ENCODE measurements at regions not wholly inside any gene's neighbourhood (a gene's known extent, or its start where the extent isn't known, plus 50 kb on each side); places are given as distances from the start of the nearest gene placed in this dataset.

GRCh38 chr10:110411047-110411410, 86.7 kb upstream of the DUSP5 start:
- no peaks in the 10 kb centered on the region for H3K27me3 ChIP-seq
- H3K36me3 ChIP-seq: no peaks in the 10 kb centered on the region
- DNase-seq: peak; percentile 27 to 49
- H3K9me3 ChIP-seq: no peaks in the 10 kb centered on the region
- 73 to 87% methylated on average over 7 to 9 of the region's 9 CpGs for WGBS, 2 donors
- peak overlapping the region in 1 of 3 donors; percentile 40 for H3K27ac ChIP-seq
- intact Hi-C loops (cut with DNase I): no loop called here
- no peak overlapping the region for H3K4me3 ChIP-seq (replicated peaks in 1 of 3)
- no peak for TF ChIP-seq POLR2A (IDR thresholded peaks at IDR 0.05)
- TF ChIP-seq, protein P1, sequence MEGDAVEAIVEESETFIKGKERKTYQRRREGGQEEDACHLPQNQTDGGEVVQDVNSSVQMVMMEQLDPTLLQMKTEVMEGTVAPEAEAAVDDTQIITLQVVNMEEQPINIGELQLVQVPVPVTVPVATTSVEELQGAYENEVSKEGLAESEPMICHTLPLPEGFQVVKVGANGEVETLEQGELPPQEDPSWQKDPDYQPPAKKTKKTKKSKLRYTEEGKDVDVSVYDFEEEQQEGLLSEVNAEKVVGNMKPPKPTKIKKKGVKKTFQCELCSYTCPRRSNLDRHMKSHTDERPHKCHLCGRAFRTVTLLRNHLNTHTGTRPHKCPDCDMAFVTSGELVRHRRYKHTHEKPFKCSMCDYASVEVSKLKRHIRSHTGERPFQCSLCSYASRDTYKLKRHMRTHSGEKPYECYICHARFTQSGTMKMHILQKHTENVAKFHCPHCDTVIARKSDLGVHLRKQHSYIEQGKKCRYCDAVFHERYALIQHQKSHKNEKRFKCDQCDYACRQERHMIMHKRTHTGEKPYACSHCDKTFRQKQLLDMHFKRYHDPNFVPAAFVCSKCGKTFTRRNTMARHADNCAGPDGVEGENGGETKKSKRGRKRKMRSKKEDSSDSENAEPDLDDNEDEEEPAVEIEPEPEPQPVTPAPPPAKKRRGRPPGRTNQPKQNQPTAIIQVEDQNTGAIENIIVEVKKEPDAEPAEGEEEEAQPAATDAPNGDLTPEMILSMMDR (IDR thresholded peaks at IDR 0.05): no peak
- H3K4me1 ChIP-seq: peaks cover 3 to 18% of the 10 kb centered on the region in 2 donors

DNA sequence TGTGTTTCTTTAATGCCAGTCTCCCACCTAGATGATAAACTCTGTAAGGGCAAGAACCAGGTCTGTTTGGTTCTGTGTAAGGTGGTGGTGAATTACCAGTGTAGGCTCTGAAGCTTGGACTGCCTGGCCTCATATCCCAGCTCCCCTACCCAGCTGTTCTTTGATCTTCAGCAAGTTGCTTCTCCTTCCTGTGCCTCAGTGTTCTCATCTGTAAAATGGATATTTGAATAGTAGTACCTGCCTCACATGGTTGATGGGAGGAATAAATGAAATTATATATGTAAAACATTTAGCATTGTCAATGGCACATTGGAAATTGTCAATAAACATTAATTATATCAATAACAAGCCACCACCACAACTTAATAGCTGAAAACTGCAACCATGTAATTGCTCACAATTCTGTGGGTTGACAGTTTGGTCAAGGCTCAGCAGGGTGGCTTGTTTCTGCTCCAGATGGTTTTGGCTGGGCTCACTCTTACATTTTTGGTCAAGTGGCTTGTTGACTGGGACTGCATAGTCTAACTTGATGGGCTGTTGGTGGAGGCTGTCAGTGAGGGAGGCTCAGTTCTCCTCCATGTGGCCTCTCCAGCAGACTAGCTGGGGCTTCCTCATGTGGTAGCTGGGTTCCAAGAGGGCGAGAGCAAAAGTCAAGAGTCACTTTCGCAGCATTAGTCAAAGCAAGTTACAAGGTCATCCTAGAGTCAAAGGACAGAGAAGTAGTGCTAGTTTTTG, 84.5 kb upstream of the DUSP5 start:
- Histone ChIP-seq H3K9me3 (no peaks in the 10 kb centered on the region), H3K4me3 (replicated peaks in 1 of 3) (no peak overlapping the region), H3K27me3 (no peaks in the 10 kb centered on the region), H3K4me1 (peaks cover 3 to 24% of the 10 kb centered on the region in 2 donors), H3K27ac (no peak overlapping the region), H3K36me3 (no peaks in the 10 kb centered on the region)
- no peak for DNase-seq
- TF ChIP-seq POLR2A (IDR thresholded peaks at IDR 0.05): no peak
- TF ChIP-seq, protein P1 (IDR thresholded peaks at IDR 0.05): peak in 1 of 6 experiments; percentile 4
- WGBS, 2 donors: 94 to 100% methylated on average over 2 of the region's 2 CpGs
- intact Hi-C loops (cut with DNase I): no loop called here

DNA sequence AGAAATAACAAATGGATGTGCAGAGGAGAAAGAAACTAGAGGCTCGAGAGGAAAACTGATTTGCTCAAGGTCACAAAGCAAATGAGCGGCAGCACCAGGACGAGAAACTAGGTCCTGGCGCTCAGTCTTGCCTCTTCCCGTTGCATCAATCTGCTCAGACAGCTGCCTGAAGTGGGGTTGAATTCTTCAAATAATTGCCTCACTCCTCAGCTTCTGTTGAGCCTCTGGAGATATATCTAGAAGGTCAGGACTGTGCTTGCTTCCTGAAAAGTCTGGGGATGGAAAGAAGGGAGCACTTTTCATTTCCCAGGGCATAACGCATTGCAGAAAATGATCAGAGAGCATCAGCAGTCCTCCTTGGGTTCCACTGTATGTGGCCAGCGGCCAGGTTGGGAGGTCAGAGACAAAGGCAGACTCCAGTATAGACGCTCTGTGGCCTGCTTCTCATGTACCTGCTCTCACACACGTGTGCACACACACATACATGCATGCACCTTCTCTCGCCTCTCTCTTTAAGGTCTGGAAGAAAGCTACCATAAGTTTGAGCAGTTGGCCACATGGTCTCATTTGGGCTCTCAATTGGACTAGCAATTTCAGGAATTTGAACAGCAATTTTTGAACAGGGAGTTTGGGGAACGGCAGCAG, 83.7 kb upstream of the DUSP5 start:
- Histone ChIP-seq H3K36me3 (no peaks in the 10 kb centered on the region), H3K4me1 (peaks cover 3 to 24% of the 10 kb centered on the region in 2 donors), H3K27ac (no peak overlapping the region), H3K9me3 (no peaks in the 10 kb centered on the region), H3K4me3 (replicated peaks in 1 of 3) (no peak overlapping the region), H3K27me3 (no peaks in the 10 kb centered on the region)
- 82 to 93% methylated on average over 11 of the region's 11 CpGs for WGBS, 2 donors
- intact Hi-C loops (cut with DNase I): no loop called here
- no peak for TF ChIP-seq POLR2A (IDR thresholded peaks at IDR 0.05)
- TF ChIP-seq, protein P1 (IDR thresholded peaks at IDR 0.05): no peak
- DNase-seq: no peak

- Histone ChIP-seq H3K4me3 (replicated peaks in 1 of 3) (no peak overlapping the region), H3K9me3 (no peaks in the 10 kb centered on the region), H3K4me1 (peaks cover 3 to 24% of the 10 kb centered on the region in 2 donors), H3K36me3 (no peaks in the 10 kb centered on the region), H3K27ac (no peak overlapping the region), H3K27me3 (no peaks in the 10 kb centered on the region)
- intact Hi-C loops (cut with DNase I): no loop called here
- peak; percentile 13 to 17 for DNase-seq
- 78 to 86% methylated on average over 9 to 10 of the region's 10 CpGs for WGBS, 2 donors
- TF ChIP-seq POLR2A (IDR thresholded peaks at IDR 0.05): no peak
- TF ChIP-seq, protein P1 (IDR thresholded peaks at IDR 0.05): no peak
Measured at GRCh38 chr10:110414548-110415309, 83.0 kb upstream of the DUSP5 start.

Measured in thyroid gland (tissue), 4 donors.